RCC 7860 (cell line): ENCODE measurements at regions not wholly inside any gene's neighbourhood (a gene's known extent, or its start where the extent isn't known, plus 50 kb on each side); places are given as distances from the start of the nearest gene placed in this dataset.

Source experiments
- DNase-seq: peaks from one replicate; pipeline ENCODE4 v3.0.0-alpha.2; 2015; ENCODE audit warnings: low spot score
- FAIRE-seq: peaks from 2 replicates; lab custom pipeline; 2012; peaks lifted over from hg19 to GRCh38; lab: Jason Lieb, UNC

DNA sequence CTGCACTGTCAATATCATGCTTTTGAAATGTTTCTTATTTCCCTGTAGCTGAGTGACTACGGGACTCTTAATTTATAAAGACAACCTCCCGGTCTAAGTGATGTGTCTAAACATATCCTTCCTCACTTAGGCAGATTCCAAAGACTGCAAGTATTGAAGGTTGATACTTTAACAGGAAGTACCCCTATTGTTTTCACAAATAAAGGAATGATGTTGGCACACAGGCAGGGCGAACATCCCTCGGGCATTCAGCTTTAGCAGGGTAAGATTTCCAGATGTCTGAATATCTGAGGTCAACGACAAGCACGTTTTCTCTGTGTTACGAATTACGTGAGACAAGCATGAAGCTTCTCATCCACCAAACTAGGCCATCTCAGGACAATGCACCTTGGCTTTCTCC lies 638.0 kb upstream of the FRG1 start:
- FAIRE-seq (no peak), DNase-seq (no peak)

DNA sequence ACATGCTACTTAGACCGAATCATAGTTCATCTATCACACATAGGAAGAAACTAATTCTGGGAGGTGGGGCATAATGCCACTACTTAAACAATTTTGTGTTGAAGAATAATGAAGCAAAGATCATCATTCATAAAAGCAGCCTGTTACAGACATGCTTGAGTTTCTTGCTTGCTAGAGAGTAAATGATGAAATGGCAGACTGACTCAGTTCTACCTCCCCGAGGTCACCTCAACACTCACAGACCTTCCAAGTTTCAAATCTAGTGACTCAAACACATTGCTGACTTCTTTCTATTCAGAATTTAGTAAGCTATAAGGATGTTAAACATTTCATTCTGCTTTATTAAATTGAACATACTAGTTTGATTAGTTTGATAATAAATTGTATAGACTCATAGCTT lies 636.5 kb upstream of the FRG1 start:
- DNase-seq (no peak), FAIRE-seq (no peak)

DNA sequence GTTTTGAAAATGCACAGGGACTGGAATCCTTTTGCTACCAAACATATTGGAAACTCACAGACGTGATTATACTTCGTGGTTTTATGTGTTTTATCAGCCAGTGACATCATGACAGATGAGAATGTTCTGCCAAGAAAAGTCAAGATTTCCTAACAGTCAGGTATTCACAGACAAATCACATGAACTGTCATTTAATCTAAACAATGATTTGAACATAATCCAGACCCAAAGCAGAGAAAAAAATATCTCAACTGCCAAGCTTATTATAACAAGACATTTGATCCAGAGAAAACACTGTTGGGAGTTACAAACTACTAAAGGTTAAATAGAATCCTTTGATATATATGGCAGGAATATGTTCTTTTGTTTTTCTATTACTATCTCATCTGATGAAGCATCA lies 635.9 kb upstream of the FRG1 start:
- no peak for DNase-seq
- FAIRE-seq = no peak

DNA sequence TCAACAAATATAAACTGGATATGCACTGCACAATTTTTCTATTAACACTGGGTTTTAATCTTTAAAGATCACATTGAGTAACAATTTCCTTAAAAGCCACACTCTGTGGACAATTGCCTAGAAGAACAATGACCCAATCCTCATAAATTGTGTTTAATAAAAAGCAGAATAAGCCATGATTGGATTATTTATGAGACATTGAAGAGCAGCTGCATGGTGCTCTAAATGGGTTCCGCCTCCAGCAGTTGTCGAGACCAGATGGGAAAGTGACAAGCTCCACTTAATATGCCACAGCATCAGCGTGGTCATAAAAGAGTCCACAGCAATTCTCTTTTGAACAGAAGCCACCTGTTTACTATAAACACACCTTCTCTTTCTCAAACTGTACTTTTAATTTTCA lies 635.2 kb upstream of the FRG1 start:
- DNase-seq (no peak), FAIRE-seq (no peak)

DNA sequence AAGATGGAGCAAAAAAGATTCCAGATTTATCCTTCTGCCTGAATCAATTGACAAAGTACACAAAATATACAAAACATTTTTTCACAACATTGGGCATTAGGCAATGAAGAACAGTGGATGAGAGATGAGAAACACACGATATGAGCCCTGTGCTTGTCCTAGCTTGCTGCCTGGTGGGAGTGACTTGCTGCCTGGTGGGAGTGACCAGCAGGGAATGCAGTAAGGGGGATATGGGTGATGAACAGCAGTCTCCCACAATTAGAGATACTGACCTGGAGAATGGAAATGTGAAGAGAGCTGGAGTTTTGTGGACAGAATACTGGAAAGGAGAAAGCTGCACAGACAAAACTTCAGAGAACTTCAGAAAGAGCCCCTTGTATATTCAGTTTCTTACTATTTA lies 629.4 kb upstream of the FRG1 start:
- FAIRE-seq (no peak), DNase-seq (no peak)

DNA sequence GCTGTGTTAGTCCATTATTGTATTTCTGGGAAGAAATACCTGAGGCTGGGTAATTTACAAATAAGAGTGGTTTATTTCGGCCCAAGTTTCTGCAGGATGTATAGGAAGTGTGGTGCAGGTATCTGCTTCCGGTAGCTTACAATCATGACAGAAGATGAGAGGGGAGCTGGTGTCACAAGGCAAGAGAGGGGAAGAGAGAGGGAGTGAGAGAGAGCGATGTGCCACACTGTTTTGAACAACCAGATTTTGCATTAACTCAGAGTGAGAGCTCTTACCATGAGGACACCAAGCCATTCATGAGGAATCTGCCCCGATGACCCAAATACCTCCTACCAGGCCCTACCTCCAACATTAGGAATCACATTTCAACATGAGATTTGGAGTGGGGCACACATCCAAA lies 627.6 kb upstream of the FRG1 start:
- no peak for DNase-seq
- FAIRE-seq = no peak

DNA sequence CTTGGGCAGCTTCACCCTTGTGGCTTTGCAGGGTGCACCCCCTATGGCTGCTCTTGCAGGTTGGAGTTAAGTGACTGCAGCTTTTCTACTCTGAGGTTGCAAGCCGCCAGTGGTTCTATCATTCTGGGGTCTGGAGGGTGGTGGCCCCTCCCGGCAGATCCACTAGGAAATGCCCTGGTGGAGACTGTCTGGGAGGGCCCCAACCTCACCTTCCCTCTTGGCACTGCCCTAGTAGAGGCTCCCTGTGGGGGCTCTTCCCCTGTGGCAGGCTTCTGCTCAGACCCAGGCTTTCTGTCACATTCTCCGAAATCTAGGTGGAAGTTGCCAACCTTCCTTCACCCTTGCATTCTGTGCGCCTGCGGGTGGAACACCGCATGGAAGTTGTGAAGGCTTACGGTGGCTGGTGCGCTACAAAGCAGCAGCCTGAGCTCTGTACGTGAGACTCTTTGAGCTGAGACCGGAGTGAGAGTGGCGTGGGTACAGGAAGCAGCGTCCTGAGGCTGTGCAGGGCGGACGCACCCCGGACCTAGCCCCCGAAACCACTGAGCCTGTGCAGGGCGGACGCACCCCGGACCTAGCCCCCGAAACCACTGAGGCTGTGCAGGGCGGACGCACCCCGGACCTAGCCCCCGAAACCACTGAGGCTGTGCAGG lies 626.7 kb upstream of the FRG1 start:
- DNase-seq (no peak), FAIRE-seq (no peak)

DNA sequence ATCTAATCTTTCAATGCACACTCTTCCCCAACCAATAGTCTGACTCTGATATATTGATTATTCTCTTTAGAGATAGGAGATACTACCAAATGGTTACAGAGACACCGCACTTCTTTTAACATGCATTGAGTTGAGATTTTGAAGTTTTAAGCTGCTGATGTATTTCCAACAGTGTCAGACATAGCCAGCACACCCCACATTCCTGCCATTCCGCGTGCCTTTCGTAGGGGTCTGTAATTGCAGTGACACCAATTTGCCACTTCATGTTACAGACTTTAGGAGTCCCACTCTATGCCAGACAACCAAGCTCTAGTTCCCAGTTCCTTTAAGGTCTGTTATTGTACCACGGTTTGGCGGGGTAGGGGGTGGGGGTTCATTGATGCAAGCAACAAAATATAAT lies 618.2 kb upstream of the FRG1 start:
- FAIRE-seq (no peak), DNase-seq (no peak)

DNA sequence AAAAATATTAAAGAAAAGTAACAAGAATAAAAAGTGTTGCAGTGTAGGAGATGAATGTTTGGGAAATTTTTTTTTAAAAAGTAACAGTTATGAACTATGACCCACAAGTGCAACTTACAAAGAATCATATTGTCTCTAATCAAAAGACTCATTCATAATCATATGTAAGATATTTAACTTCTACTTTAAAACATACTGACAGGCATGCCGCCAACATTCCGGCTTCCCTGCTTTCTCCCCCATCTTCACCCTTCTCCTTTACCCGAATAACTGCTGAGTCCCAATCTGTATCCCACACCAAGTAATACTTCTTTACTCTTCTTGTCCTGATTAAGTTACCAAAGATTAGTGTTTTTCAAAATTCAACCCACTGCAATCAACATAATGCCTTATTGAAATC lies 598.8 kb upstream of the FRG1 start:
- DNase-seq (no peak), FAIRE-seq (no peak)

DNA sequence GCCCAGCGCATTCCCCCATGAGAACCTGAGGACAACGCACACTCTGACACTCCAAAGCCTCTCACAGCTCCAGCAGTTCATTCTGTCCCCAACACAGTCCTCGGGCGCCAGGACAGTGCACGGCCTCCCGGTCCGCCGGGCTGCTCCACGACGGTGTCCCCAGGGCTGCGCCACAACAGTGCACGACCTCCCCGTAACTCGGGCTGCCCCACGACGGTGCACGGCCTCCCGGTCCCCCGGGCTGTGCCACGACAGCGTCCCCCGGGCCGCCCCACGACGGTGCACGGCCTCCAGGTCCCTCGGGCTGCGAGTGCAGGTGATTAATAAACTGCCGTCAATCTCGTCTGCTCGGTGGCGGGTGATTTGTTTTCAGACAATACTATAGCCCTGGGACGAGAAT lies 585.1 kb upstream of the FRG1 start:
- DNase-seq (no peak), FAIRE-seq (no peak)

DNA sequence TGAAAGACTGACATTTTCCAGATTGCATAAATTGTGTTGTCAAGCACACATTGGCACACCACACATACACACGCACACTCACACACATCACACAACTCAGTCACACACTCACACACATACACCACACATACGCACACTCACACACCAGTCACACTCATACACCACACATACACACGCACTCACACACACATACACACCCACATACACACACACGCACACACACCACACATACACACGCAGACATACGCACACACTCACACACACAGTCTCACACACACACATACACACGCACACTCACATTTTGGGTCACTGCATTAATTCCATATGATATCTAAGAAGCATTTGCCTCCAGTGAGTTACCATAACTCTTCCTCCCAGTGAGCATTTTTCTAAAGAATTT lies 578.3 kb upstream of the FRG1 start:
- DNase-seq (no peak), FAIRE-seq (no peak)

DNA sequence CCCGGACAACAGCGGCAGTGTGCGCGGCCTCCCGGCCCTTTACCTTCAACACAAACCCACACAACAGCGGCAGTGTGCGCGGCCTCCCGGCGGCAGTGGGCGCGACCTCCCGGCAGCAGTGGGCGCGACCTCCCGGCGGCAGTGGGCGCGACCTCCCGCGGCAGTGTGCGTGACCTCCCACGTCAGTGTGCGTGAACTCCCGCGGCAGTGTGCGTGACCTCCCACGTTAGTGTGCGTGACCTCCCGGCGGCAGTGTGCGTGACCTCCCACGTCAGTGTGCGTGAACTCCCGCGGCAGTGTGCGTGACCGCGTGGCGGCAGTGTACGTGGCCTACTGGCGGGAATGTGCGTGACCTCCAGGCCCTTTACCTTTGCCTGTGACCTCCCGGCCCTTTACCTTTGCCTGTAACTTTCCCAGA lies 576.6 kb upstream of the FRG1 start:
- DNase-seq (no peak), FAIRE-seq (no peak)

DNA sequence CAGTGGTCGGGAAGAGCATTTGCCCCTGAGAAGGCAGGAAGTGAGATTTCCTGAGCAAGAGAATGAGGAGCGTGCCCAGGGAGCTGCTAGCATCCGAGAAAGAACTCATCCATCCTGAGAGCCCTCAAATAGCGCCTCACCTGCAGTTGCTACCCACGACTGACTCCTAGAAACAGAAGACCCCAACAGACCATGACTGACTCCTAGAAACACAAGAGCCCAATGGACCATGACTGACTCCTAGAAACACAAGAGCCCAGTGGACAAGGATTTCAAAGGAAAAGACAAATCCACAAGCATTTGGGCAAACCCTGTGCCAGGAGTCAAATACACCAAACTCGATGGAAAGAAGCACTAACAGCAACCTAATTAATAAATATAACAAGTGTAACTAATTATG lies 575.2 kb upstream of the FRG1 start:
- FAIRE-seq (no peak), DNase-seq (no peak)

DNA sequence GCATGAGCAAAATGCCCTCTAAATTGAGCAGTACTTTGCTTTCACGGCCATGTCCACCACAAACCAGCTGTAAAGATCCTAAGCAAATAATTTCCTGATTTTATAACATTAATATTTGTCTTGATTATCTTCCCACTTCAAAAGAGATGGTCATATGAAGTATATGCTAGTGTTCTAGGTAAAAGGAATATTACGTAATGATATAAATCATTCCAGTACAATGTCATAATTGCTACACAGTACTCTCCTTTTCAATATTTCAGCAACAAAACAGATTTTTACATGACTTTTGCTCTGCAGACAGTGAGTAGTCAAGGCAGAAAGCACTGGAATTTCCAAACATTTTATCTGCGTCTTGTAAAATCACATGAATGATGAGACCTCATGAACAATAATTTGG lies 572.8 kb upstream of the FRG1 start:
- FAIRE-seq = no peak
- DNase-seq = no peak

DNA sequence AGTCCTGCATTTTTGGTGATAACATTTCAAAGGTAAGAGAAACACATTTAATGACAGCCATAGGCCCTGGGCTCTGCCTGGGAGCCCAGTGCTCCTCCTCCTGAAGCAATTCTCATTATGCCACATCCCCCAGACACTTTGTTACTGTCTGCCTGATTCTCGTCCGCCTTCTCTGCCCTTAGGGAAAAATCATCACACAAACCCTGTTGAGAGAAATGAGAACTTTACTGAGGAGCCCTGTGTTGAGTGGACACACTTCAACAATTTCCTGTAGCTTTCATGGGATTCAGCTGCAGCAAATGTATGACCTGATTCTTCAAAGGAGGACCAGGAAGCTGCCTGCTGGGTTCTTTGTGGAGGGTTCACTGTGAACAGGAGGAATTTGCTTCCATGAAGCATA lies 566.5 kb upstream of the FRG1 start:
- no peak for FAIRE-seq
- DNase-seq = no peak

DNA sequence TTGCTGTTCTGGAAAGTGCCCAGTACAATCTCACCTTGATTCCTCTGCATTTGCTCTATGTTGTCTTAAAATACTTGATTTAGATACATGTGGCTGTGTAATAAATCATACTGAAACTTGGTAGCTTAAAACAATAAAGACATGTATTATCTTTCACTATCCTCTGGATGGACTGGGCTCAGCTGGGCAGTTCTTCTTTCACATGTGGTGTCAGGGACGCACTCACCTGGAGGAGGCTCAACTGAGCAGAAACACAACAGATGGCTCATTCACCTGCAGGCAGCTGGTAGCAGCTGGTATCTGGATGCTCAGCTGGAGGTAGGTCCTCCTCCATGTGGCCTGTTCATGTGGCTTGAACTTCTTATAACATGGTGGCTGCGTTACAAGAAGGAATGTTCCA lies 563.8 kb upstream of the FRG1 start:
- FAIRE-seq (no peak), DNase-seq (no peak)

DNA sequence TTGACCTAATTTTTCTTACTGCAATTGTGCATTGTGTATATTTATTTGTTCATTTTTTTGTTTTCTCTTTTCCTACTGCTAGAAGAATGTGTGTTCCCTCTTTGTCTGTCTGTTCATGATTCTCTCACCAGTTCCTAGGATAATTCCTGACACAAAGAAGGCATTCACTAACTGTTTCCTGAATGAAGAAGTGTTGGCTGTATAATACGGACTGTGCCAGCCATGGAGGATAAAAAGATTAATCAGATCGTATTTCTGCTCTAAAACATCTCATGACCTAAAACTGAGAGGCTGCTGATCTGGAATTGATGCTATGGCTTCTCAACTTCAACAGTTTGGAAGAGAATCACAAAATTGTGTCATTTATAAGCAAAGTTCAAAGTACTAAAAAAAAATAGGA lies 563.1 kb upstream of the FRG1 start:
- no peak for DNase-seq
- FAIRE-seq = no peak

DNA sequence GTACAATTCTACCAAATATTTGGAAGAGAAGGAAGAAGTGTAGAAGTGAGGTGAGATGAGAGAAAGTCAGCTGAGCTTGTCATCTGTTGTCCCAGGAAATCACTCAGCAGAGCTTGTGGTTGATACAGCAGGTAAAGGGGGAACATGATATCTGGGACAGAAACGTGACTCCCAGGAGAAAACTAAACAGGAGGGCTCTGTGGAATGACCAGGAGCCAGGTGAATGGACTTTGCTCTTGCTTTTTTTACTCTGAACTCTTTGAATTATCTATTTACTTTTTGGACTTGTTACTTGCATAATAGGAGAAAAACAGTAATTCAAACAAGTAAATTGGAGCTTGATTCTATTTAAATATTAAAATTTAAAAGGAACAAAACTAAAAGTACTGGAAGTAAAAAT lies 555.6 kb upstream of the FRG1 start:
- DNase-seq (no peak), FAIRE-seq (no peak)

DNA sequence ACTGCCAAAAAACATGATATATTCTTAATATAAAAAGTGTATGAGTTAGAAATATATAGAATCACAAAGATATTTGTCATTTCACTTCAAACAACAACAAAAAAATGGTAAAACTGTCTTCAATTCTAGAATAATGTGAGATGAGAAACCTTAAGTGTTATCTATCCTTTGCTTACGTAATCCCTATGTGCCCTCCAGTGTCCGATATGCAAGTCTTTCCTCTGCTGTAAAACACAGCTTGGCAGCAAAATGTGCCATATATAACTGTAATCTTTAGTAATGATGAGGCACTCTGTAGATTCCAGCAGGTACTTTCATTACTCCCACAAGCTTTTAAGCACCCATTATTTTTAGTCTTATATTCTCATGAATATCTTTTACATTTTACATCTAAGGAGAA lies 555.1 kb upstream of the FRG1 start:
- no peak for DNase-seq
- no peak for FAIRE-seq

DNA sequence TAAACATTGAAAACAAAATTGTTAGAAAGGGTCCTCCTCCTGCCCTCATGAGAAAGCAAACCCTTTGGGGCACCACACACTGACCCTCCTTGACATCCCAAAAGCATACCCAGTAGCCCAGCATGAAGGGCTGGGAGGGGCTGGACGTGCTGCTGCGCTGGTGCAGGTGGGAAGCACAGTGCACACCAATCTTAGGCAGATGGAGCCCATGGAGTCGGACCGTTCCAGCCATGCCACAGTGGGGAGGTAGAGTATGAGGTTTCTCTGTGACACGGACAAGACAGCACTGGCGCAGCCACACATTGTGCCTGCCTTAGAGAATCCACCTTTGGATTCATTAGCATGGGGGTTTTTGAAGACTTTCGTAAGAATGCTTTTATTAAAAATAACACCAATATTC lies 544.2 kb upstream of the FRG1 start:
- no peak for DNase-seq
- FAIRE-seq = no peak

DNA sequence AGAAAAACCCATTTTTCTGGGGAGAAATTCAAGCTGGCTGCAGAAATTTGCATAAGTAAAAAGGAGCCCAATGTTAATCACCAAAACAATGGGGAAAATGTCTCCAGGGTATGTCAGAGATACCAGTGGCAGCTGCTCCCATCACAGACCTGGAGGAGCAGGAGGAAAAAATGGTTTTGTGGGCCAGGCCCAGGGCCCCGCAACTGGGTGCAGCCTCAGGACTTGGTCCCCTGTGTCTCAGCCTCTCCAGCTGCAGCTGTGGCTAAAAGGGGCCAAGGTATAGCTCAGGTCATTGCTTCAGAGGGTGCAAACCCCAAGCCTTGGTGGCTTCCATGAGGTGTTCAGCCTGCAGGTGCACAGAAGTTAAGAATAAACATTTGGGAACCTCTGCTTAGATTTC lies 536.4 kb upstream of the FRG1 start:
- FAIRE-seq = no peak
- DNase-seq = no peak

DNA sequence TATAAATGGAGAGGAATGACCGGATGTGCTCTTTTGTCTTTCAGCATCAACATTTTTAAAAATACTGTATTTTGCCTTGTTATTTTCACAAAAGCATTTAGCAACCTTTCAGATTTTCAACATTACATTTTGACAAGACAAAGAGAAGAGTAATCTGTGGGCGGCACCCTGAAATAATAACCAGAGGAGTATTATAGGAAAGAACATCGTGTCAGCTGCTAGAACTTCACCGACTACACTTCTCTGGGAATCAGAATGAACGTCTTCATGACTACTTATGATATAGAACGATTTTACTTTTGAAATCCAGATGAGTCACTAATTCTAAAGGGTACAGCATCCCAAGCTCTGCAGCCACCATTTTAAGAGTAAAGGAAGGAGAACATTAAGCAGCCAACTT lies 531.5 kb upstream of the FRG1 start:
- DNase-seq = no peak
- no peak for FAIRE-seq

DNA sequence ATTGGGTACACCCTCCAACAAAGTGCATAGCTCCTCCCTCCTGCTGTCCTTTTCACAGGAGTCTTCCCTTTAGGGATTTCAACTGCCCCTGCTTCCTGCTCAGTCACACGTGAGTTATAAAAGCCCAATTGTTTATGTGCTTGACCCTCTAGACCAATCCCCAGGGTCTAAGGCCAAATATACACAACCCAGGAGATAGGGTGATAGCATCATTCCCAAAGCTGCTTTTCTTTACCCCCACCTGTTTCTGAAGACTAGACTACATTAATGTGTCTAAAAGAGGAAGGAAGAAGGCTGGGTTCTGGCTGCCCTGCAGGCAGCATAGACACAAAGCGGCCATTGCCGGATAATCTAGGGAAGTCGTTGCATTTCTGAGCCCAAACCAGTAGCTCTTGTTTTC lies 526.7 kb upstream of the FRG1 start:
- FAIRE-seq (no peak), DNase-seq (no peak)

DNA sequence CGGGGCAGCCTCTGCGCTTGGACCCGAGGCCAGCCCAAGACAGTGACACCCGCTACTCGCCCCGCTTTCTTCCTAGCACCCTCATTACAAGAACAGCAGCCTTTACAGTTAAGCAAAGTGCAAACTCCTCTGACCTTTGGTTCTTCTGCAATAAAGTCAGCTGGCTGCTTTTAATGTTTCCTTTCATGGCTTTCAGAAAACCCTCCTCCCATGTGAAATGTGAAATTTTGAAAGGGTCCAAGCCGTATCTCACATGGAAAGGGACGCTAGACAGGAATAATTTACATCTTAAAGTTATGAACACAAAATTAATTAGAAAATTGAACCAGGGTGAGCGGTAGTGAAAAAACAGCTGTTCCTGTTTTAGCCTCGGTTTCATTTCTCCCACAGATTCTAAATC lies 520.1 kb upstream of the FRG1 start:
- no peak for FAIRE-seq

More for the DNA sequence above, 520.1 kb upstream of the FRG1 start:
- no peak for DNase-seq
